Stomach (tissue), 8 donors: ENCODE measurements at regions not wholly inside any gene's neighbourhood (a gene's known extent, or its start where the extent isn't known, plus 50 kb on each side); places are given as distances from the start of the nearest gene placed in this dataset.
A peak's percentile ranks its signal among the peaks of the same experiment; 100 is the strongest.

ENCODE experiments used
- DNase-seq, 2 donors: peaks; one replicate each; pipeline versions ENCODE4 v3.0.0 to v3.0.0-alpha.2; 2013 to 2019
- H3K27ac ChIP-seq, 5 donors: fragments of 200-600 bp in 4 of 5; sonication (generic) in 4 of 5; one replicate each; pipeline ENCODE4 v1.5.1; 2013 to 2019; ENCODE audit warnings: mild to moderate bottlenecking in 1 of 5, moderate library complexity in 1 of 5
- H3K27me3 ChIP-seq, 3 donors: fragments of 200-600 bp; sonication (generic); one replicate each; pipeline ENCODE4 v1.5.1; 2017 to 2019; ENCODE audit warnings: mixed run types in 1 of 3
- H3K36me3 ChIP-seq, 4 donors: fragments of 200-600 bp; sonication (generic); 1 replicate in 3 of 4; 2 replicates in 1 of 4; pipeline ENCODE4 v1.5.1; 2016 to 2019
- H3K4me1 ChIP-seq, 4 donors: fragments of 200-600 bp; sonication (generic); one replicate each; pipeline ENCODE4 v1.5.1; 2016 to 2019
- H3K4me3 ChIP-seq, 4 donors: fragments of 200-600 bp; sonication (generic) in 3 of 4; one replicate each; pipeline ENCODE4 v1.5.1; 2016 to 2019; ENCODE audit warnings: mild to moderate bottlenecking in 1 of 4
- H3K9me3 ChIP-seq, 4 donors: fragments of 200-600 bp; sonication (generic); one replicate each; pipeline ENCODE4 v1.5.1; 2016 to 2019
- CTCF ChIP-seq, 7 experiments: fragments of 450-650 bp in 4 of 7; fragments of 200-600 bp in 3 of 7; sonication (generic) in 3 of 7; IDR thresholded peaks; one replicate each; pipeline ENCODE4 v1.5.1; 2016 to 2019; ENCODE audit warnings: antibody characterized with exemption in 7 of 7, control low read depth in 2 of 7, mild to moderate bottlenecking in 1 of 7
- EP300 ChIP-seq: sonication (generic); formaldehyde crosslinking; IDR thresholded peaks from one replicate; pipeline ENCODE4 v1.6.1; 2017; ENCODE audit warnings: antibody characterized with exemption
- POLR2A ChIP-seq, 4 donors: fragments of 450-650 bp; IDR thresholded peaks; one replicate each; pipeline ENCODE4 v1.6.1; 2016; ENCODE audit warnings: antibody characterized with exemption in 4 of 4, control low read depth in 2 of 4, mild to moderate bottlenecking in 1 of 4, moderate library complexity in 1 of 4
- POLR2AphosphoS5 ChIP-seq, 3 donors: sonication (generic); formaldehyde crosslinking; IDR thresholded peaks; one replicate each; pipeline ENCODE4 v1.6.1; 2016; ENCODE audit warnings: antibody characterized with exemption in 3 of 3
- WGBS, 5 donors: extraction: QIAGEN DNeasy Blood & Tissue Kit in 3 of 5; methylation state at CpG; one replicate each; pipeline versions ENCODE4 v1.1.5 to v1.1.7; 2013 to 2018; 5-methylcytosine and 5-hydroxymethylcytosine counted together
- intact Hi-C: fragments of 100-400 bp; cut with DNase I; formaldehyde crosslinking; loops from one replicate; pipeline ENCODE4 v1.15.1; 2023; ENCODE audit warnings: low total_unique reads
- donor health status: healthy with polysubstance abuse.
- donor health status: Bipolar disorder and iron deficiency.
- donor health status: healthy.

DNA sequence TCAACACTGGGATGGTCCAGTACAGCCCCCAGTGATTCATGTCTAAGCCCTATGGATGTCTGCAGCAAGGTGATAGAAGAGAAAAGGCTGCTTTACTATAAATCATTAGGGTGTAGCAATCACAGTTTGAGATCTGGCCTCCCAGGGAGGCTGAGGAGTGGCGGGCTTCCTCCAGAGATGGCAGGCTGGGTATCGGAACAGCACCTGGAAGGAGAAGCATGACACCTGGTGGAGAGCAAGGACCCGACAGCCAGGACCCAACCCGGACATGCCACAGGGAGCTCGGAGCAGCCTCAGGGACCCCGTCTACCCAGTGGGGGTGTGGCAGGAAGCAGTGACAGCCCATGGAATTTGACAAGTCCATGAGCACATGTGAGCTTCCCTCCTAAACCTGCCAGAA is 114.8 kb upstream of the CD93 start:
- H3K27ac ChIP-seq: no peak overlapping the region
- intact Hi-C loops: no loop called here
- TF ChIP-seq POLR2AphosphoS5 (IDR thresholded peaks at IDR 0.05): no peak
- peak in 4 of 7 experiments; percentile 8 to 50 (median 40) for TF ChIP-seq CTCF (IDR thresholded peaks at IDR 0.05)
- WGBS, 5 donors: 15 to 44% (median 24%) methylated on average over 6 of the region's 6 CpGs
- no peaks in the 10 kb centered on the region for H3K9me3 ChIP-seq
- H3K27me3 ChIP-seq: no peaks in the 10 kb centered on the region
- peaks cover 5 to 15% (median 9%) of the 10 kb centered on the region in 4 donors for H3K4me1 ChIP-seq
- no peak overlapping the region for H3K4me3 ChIP-seq
- DNase-seq: peak; percentile 62 to 75
- no peaks in the 10 kb centered on the region for H3K36me3 ChIP-seq

DNA sequence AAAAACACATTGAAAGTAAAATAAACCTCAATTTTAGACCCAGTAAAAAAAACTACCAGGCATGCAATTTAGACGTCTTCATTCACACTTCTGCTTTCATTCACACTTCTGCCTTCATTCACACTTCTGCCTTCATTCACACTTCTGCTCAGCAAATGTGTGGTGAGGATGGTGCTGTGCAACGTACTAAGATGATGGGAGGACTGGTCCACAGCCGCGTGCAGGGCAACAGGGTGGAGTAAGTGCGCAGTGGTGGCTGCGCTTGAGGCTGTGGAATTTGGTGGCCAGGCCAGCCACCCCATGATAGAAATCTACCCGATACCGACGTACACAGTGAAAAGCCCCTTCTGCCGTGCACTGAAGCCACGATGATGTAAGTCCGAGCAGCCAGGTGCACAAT is 114.3 kb upstream of the CD93 start:
- H3K27ac ChIP-seq: no peak overlapping the region
- 86 to 91% (median 88%) methylated on average over 12 of the region's 12 CpGs for WGBS, 5 donors

GRCh38 chr20:23199356-23199755 is 113.2 kb upstream of the CD93 start:
- Histone ChIP-seq H3K4me3 (no peak overlapping the region), H3K9me3 (no peaks in the 10 kb centered on the region), H3K36me3 (no peaks in the 10 kb centered on the region), H3K27ac (no peak overlapping the region), H3K27me3 (no peaks in the 10 kb centered on the region), H3K4me1 (no peaks in the 10 kb centered on the region)
- WGBS, 5 donors: 87 to 92% (median 92%) methylated on average over 3 of the region's 3 CpGs
- DNase-seq: no peak
- intact Hi-C loops: no loop called here
- TF ChIP-seq POLR2AphosphoS5 (IDR thresholded peaks at IDR 0.05) (no peak), EP300 (no peak), POLR2A (IDR thresholded peaks at IDR 0.05) (no peak), CTCF (IDR thresholded peaks at IDR 0.05) (no peak)

More for the DNA sequence above, 114.3 kb upstream of the CD93 start:
- Histone ChIP-seq H3K27me3 (no peaks in the 10 kb centered on the region), H3K9me3 (no peaks in the 10 kb centered on the region), H3K4me3 (no peak overlapping the region), H3K4me1 (peaks cover 0 to 10% (median 4%) of the 10 kb centered on the region in 4 donors), H3K36me3 (no peaks in the 10 kb centered on the region)
- intact Hi-C loops: no loop called here
- no peak for DNase-seq
- no peak for TF ChIP-seq POLR2A (IDR thresholded peaks at IDR 0.05)
- no peak for TF ChIP-seq POLR2AphosphoS5 (IDR thresholded peaks at IDR 0.05)
- TF ChIP-seq EP300: no peak
- TF ChIP-seq CTCF (IDR thresholded peaks at IDR 0.05): no peak

DNA sequence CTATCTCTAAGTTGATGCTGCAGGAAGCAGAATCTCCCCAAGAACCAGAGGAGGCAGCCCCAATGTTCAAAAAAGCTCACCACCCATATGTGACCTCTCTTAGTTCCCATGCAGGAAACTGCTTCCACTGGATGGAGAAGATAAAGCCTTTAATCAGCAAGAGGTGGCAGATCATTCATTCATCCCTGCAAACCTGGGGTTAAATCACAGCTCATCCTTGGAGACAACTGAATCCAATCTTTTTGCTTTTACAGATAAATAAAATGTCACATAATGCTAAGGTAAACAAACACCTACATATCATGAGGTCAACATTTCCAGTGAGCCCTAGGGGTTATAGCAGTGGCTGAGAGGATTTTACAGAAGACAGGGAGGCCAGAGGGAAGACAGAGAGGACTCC is 112.7 kb upstream of the CD93 start:
- Histone ChIP-seq H3K4me3 (no peak overlapping the region), H3K27me3 (no peaks in the 10 kb centered on the region), H3K36me3 (no peaks in the 10 kb centered on the region), H3K27ac (no peak overlapping the region), H3K4me1 (no peaks in the 10 kb centered on the region), H3K9me3 (no peaks in the 10 kb centered on the region)
- intact Hi-C loops: no loop called here
- DNase-seq: no peak
- TF ChIP-seq CTCF (IDR thresholded peaks at IDR 0.05): no peak
- TF ChIP-seq POLR2A (IDR thresholded peaks at IDR 0.05): no peak
- no peak for TF ChIP-seq EP300
- TF ChIP-seq POLR2AphosphoS5 (IDR thresholded peaks at IDR 0.05): no peak
